Vagina (tissue), 2 donors: ENCODE measurements at regions not wholly inside any gene's neighbourhood (a gene's known extent, or its start where the extent isn't known, plus 50 kb on each side); places are given as distances from the start of the nearest gene placed in this dataset.
A peak's percentile ranks its signal among the peaks of the same experiment; 100 is the strongest.

Source experiments
- DNase-seq, 2 donors: peaks; one replicate each; pipeline ENCODE4 v3.0.0-alpha.2; 2017; ENCODE audit errors: extremely low spot score in 2 of 2
- H3K27ac ChIP-seq: fragments of 200-600 bp; sonication (generic); one replicate; pipeline ENCODE4 v1.5.1; 2019
- H3K27me3 ChIP-seq: fragments of 200-600 bp; sonication (generic); one replicate; pipeline ENCODE4 v1.5.1; 2019
- H3K36me3 ChIP-seq, 2 donors: fragments of 200-600 bp; sonication (generic); one replicate each; pipeline ENCODE4 v1.5.1; 2017 to 2019
- H3K4me1 ChIP-seq: fragments of 200-600 bp; sonication (generic); one replicate; pipeline ENCODE4 v1.5.1; 2019
- H3K4me3 ChIP-seq, 2 donors: fragments of 200-600 bp; sonication (generic); 1 replicate in 1 of 2; 2 replicates in 1 of 2; pipeline ENCODE4 v1.5.1; 2016 to 2019
- H3K9me3 ChIP-seq: fragments of 200-600 bp; sonication (generic); one replicate; pipeline ENCODE4 v1.5.1; 2019
- CTCF ChIP-seq, 3 experiments: fragments of 450-650 bp in 2 of 3; fragments of 200-600 bp in 1 of 3; sonication (generic) in 1 of 3; IDR thresholded peaks; one replicate each; pipeline ENCODE4 v1.5.1; 2017 to 2019; ENCODE audit warnings: antibody characterized with exemption in 3 of 3, mild to moderate bottlenecking in 2 of 3, moderate library complexity in 2 of 3
- POLR2A ChIP-seq, 2 donors: fragments of 450-650 bp; IDR thresholded peaks; one replicate each; pipeline ENCODE4 v1.6.1; 2017; ENCODE audit warnings: antibody characterized with exemption in 2 of 2, mild to moderate bottlenecking in 2 of 2, moderate library complexity in 2 of 2
- POLR2AphosphoS5 ChIP-seq, 2 donors: sonication (generic); formaldehyde crosslinking; IDR thresholded peaks; one replicate each; pipeline ENCODE4 v1.9.0; 2017; ENCODE audit warnings: antibody characterized with exemption in 2 of 2, mild to moderate bottlenecking in 2 of 2, low read depth in 1 of 2; ENCODE audit not compliant: insufficient read depth in 1 of 2
- intact Hi-C: fragments of 100-400 bp; cut with DNase I; formaldehyde crosslinking; loops from one replicate; pipeline ENCODE4 v1.15.1; 2023

- Histone ChIP-seq H3K36me3 (no peaks in the 10 kb centered on the region), H3K4me3 (no peak overlapping the region), H3K27ac (no peak overlapping the region), H3K9me3 (no peaks in the 10 kb centered on the region), H3K27me3 (no peaks in the 10 kb centered on the region), H3K4me1 (no peaks in the 10 kb centered on the region)
- TF ChIP-seq POLR2AphosphoS5 (IDR thresholded peaks at IDR 0.05; ENCODE audit: insufficient read depth in 1 of 2, low read depth in 1 of 2) (no peak), CTCF (IDR thresholded peaks at IDR 0.05) (no peak), POLR2A (IDR thresholded peaks at IDR 0.05) (no peak)
- DNase-seq: peak; percentile 71 to 88
- intact Hi-C loops: no loop called here
Measured at GRCh38 chr2:128813352-128814034, 494.8 kb upstream of the HS6ST1 start.

- Histone ChIP-seq H3K4me3 (no peak overlapping the region), H3K27me3 (no peaks in the 10 kb centered on the region), H3K27ac (no peak overlapping the region), H3K9me3 (no peaks in the 10 kb centered on the region), H3K36me3 (no peaks in the 10 kb centered on the region), H3K4me1 (no peaks in the 10 kb centered on the region)
- intact Hi-C loops: no loop called here
- TF ChIP-seq POLR2AphosphoS5 (IDR thresholded peaks at IDR 0.05; ENCODE audit: insufficient read depth in 1 of 2, low read depth in 1 of 2) (no peak), POLR2A (IDR thresholded peaks at IDR 0.05) (no peak), CTCF (IDR thresholded peaks at IDR 0.05) (no peak)
- DNase-seq: peak in 1 of 2 donors; percentile 6
Measured at GRCh38 chr2:128815248-128815647, 496.6 kb upstream of the HS6ST1 start.

GRCh38 chr2:128817171-128817570 lies 498.5 kb upstream of the HS6ST1 start:
- H3K27ac ChIP-seq: no peak overlapping the region
- TF ChIP-seq CTCF (IDR thresholded peaks at IDR 0.05) (no peak), POLR2A (IDR thresholded peaks at IDR 0.05) (no peak), POLR2AphosphoS5 (IDR thresholded peaks at IDR 0.05; ENCODE audit: insufficient read depth in 1 of 2, low read depth in 1 of 2) (no peak)
- H3K4me1 ChIP-seq: no peaks in the 10 kb centered on the region
- H3K9me3 ChIP-seq: no peaks in the 10 kb centered on the region
- intact Hi-C loops: no loop called here
- H3K4me3 ChIP-seq: no peak overlapping the region
- no peak for DNase-seq
- H3K27me3 ChIP-seq: no peaks in the 10 kb centered on the region
- H3K36me3 ChIP-seq: no peaks in the 10 kb centered on the region

- intact Hi-C loops: no loop called here
- DNase-seq: no peak
- no peak overlapping the region for H3K4me3 ChIP-seq
- no peaks in the 10 kb centered on the region for H3K4me1 ChIP-seq
- H3K27ac ChIP-seq: no peak overlapping the region
- no peaks in the 10 kb centered on the region for H3K36me3 ChIP-seq
- no peak for TF ChIP-seq POLR2AphosphoS5 (IDR thresholded peaks at IDR 0.05; ENCODE audit: insufficient read depth in 1 of 2, low read depth in 1 of 2)
- TF ChIP-seq POLR2A (IDR thresholded peaks at IDR 0.05): no peak
- no peak for TF ChIP-seq CTCF (IDR thresholded peaks at IDR 0.05)
- H3K27me3 ChIP-seq: no peaks in the 10 kb centered on the region
- no peaks in the 10 kb centered on the region for H3K9me3 ChIP-seq
Measured at GRCh38 chr2:128817813-128818212, 499.1 kb upstream of the HS6ST1 start.

GRCh38 chr2:128818248-128818647 lies 499.6 kb upstream of the HS6ST1 start:
- no peak for DNase-seq
- no peak overlapping the region for H3K27ac ChIP-seq
- H3K4me1 ChIP-seq: no peaks in the 10 kb centered on the region
- no peaks in the 10 kb centered on the region for H3K9me3 ChIP-seq
- H3K4me3 ChIP-seq: no peak overlapping the region
- TF ChIP-seq POLR2A (IDR thresholded peaks at IDR 0.05) (no peak), POLR2AphosphoS5 (IDR thresholded peaks at IDR 0.05; ENCODE audit: insufficient read depth in 1 of 2, low read depth in 1 of 2) (no peak), CTCF (IDR thresholded peaks at IDR 0.05) (no peak)
- H3K36me3 ChIP-seq: no peaks in the 10 kb centered on the region
- H3K27me3 ChIP-seq: no peaks in the 10 kb centered on the region
- intact Hi-C loops: no loop called here
